CD4-positive, alpha-beta T cell treated with Interleukin-2 at 100 ng/mL for 4 hours (primary cell): ENCODE measurements at regions not wholly inside any gene's neighbourhood (a gene's known extent, or its start where the extent isn't known, plus 50 kb on each side); places are given as distances from the start of the nearest gene placed in this dataset.

Experiments used
- DNase-seq: peaks from one replicate; pipeline ENCODE4 v3.0.0-alpha.2; 2020; ENCODE audit warnings: low spot score

- DNase-seq, result no peak
Observed at GRCh38 chr1:163896001-163896400, 574.2 kb downstream of the NUF2 start.

GRCh38 chr1:163897412-163898155 is 575.8 kb downstream of the NUF2 start:
- DNase-seq, result no peak

- no peak for DNase-seq
Observed at GRCh38 chr1:163906283-163906682, 584.5 kb downstream of the NUF2 start.

GRCh38 chr1:163912170-163912884 is 590.6 kb downstream of the NUF2 start:
- DNase-seq, result no peak

- no peak for DNase-seq
Observed at GRCh38 chr1:163914785-163915413, 593.1 kb downstream of the NUF2 start.

GRCh38 chr1:163922743-163923201 is 601.0 kb downstream of the NUF2 start:
- no peak for DNase-seq

- DNase-seq, result no peak
Observed at GRCh38 chr1:163924041-163924440, 602.3 kb downstream of the NUF2 start.

GRCh38 chr1:163927493-163927892 is 605.7 kb downstream of the NUF2 start:
- DNase-seq, result no peak

GRCh38 chr1:163928069-163928468 is 606.3 kb downstream of the NUF2 start:
- DNase-seq, result no peak

GRCh38 chr1:163928651-163929050 is 606.9 kb downstream of the NUF2 start:
- DNase-seq, result no peak

- DNase-seq, result no peak
Observed at GRCh38 chr1:163932901-163933300, 611.1 kb downstream of the NUF2 start.

- no peak for DNase-seq
Observed at GRCh38 chr1:163933437-163933836, 611.7 kb downstream of the NUF2 start.

- DNase-seq, result no peak
Observed at GRCh38 chr1:163935738-163936374, 614.1 kb downstream of the NUF2 start.

GRCh38 chr1:163959622-163960021 is 599.4 kb upstream of the PBX1 start:
- DNase-seq, result no peak

GRCh38 chr1:163970151-163970550 is 588.8 kb upstream of the PBX1 start:
- DNase-seq, result no peak

GRCh38 chr1:163970699-163971098 is 588.3 kb upstream of the PBX1 start:
- DNase-seq, result no peak

- no peak for DNase-seq
Observed at GRCh38 chr1:163973586-163973985, 585.4 kb upstream of the PBX1 start.

- no peak for DNase-seq
Observed at GRCh38 chr1:163974120-163974519, 584.9 kb upstream of the PBX1 start.

- no peak for DNase-seq
Observed at GRCh38 chr1:163980394-163980793, 578.6 kb upstream of the PBX1 start.

- no peak for DNase-seq
Observed at GRCh38 chr1:163981500-163982030, 577.4 kb upstream of the PBX1 start.

GRCh38 chr1:163983097-163983496 is 575.9 kb upstream of the PBX1 start:
- DNase-seq, result no peak

GRCh38 chr1:163985700-163986099 is 573.3 kb upstream of the PBX1 start:
- DNase-seq, result no peak
